Ascending aorta (tissue), 2 donors: ENCODE measurements at regions not wholly inside any gene's neighbourhood (a gene's known extent, or its start where the extent isn't known, plus 50 kb on each side); places are given as distances from the start of the nearest gene placed in this dataset.

Experiments used
- DNase-seq, 2 donors: peaks; one replicate each; pipeline ENCODE4 v3.0.0-alpha.2; 2019; ENCODE audit warnings: low spot score in 2 of 2
- H3K27ac ChIP-seq, 2 donors: fragments of 200-600 bp; sonication (generic); one replicate each; pipeline ENCODE4 v1.5.1; 2016 to 2017; ENCODE audit warnings: mild to moderate bottlenecking in 1 of 2
- H3K27me3 ChIP-seq: fragments of 200-600 bp; sonication (generic); one replicate; pipeline ENCODE4 v1.5.1; 2017
- H3K36me3 ChIP-seq, 2 donors: fragments of 200-600 bp; sonication (generic); one replicate each; pipeline ENCODE4 v1.5.1; 2016
- H3K4me1 ChIP-seq, 2 donors: fragments of 200-600 bp; sonication (generic); one replicate each; pipeline ENCODE4 v1.5.1; 2016 to 2017; ENCODE audit warnings: mild to moderate bottlenecking in 1 of 2
- H3K4me3 ChIP-seq, 2 donors: fragments of 200-600 bp; sonication (generic); one replicate each; pipeline ENCODE4 v1.5.1; 2016 to 2017; ENCODE audit warnings: mild to moderate bottlenecking in 1 of 2
- H3K9me3 ChIP-seq, 2 donors: fragments of 200-600 bp; sonication (generic); one replicate each; pipeline ENCODE4 v1.5.1; 2016
- CTCF ChIP-seq, 3 experiments: fragments of 200-600 bp in 2 of 3; fragments of 450-650 bp in 1 of 3; sonication (generic) in 2 of 3; IDR thresholded peaks; one replicate each; pipeline ENCODE4 v1.5.1; 2016 to 2019; ENCODE audit warnings: antibody characterized with exemption in 3 of 3, mild to moderate bottlenecking in 1 of 3, moderate library complexity in 1 of 3
- intact Hi-C: fragments of 100-400 bp; cut with DNase I; formaldehyde crosslinking; loops from one replicate; pipeline ENCODE4 v1.15.1; 2023

GRCh38 chr9:115385383-115386122, 267.6 kb upstream of the TNC start:
- DNase-seq = no peak

DNA sequence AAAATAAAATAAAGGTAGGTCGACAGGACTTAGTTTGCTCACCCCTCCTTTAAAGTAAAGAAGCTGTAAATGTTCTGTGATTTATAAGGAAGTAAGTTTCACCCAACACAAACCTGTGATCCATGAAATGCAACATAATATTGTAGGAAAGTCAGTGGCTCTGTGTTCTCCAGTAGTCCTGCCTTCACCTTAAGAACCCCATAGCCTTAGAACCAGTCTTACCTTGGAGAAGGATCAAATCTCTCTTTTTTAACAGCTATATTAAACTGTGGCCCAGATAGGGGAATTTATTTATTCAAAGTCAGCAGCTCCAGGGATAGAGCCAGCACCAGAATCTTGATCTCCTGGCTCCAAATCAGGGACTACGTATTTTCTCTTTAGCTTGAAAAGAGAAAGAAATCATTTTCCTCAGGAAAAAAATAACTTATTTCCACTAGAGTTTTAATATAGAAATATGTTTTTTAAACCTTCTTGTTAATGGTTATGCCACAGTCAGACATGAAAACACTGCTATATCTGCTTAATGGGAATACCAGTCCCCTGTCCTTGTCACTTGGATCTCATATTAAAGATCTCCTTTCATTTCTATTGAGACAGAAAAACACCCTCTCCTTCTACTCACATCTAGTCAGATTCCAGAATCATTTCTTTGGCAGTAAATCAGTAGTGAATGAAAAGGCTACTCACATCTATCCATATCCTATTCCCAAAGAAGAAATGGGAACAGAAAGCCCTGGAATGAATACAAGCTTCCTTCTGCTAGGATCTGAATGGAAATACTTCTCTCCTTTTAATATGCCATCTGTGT, 269.2 kb upstream of the TNC start:
- Histone ChIP-seq H3K4me1 (peaks cover 0 to 6% of the 10 kb centered on the region in 2 donors), H3K36me3 (no peaks in the 10 kb centered on the region), H3K4me3 (no peak overlapping the region), H3K9me3 (peaks cover 5 to 9% of the 10 kb centered on the region in 2 donors), H3K27me3 (no peaks in the 10 kb centered on the region), H3K27ac (peak overlapping the region; percentile 50 to 54)
- no peak for DNase-seq
- TF ChIP-seq CTCF (IDR thresholded peaks at IDR 0.05) = no peak
- intact Hi-C loops = no loop called here

More at GRCh38 chr9:115385383-115386122, 267.6 kb upstream of the TNC start:
- H3K27me3 ChIP-seq = no peaks in the 10 kb centered on the region
- H3K4me1 ChIP-seq = peaks cover 0 to 6% of the 10 kb centered on the region in 2 donors
- no peak overlapping the region for H3K4me3 ChIP-seq
- H3K36me3 ChIP-seq = no peaks in the 10 kb centered on the region
- no peak for TF ChIP-seq CTCF (IDR thresholded peaks at IDR 0.05)
- peaks cover 5 to 9% of the 10 kb centered on the region in 2 donors for H3K9me3 ChIP-seq
- intact Hi-C loops = no loop called here
- no peak overlapping the region for H3K27ac ChIP-seq

GRCh38 chr9:115391168-115391825, 273.3 kb upstream of the TNC start:
- TF ChIP-seq CTCF (IDR thresholded peaks at IDR 0.05) = no peak
- Histone ChIP-seq H3K4me1 (peaks cover 0 to 6% of the 10 kb centered on the region in 2 donors), H3K27ac (no peak overlapping the region), H3K27me3 (no peaks in the 10 kb centered on the region), H3K4me3 (no peak overlapping the region), H3K36me3 (no peaks in the 10 kb centered on the region), H3K9me3 (no peaks in the 10 kb centered on the region)
- no peak for DNase-seq
- intact Hi-C loops = no loop called here

GRCh38 chr9:115393976-115394775, 276.2 kb upstream of the TNC start:
- intact Hi-C loops = no loop called here
- no peaks in the 10 kb centered on the region for H3K36me3 ChIP-seq
- no peak overlapping the region for H3K27ac ChIP-seq
- no peak for TF ChIP-seq CTCF (IDR thresholded peaks at IDR 0.05)
- no peaks in the 10 kb centered on the region for H3K4me1 ChIP-seq
- H3K27me3 ChIP-seq = no peaks in the 10 kb centered on the region
- no peak for DNase-seq
- H3K4me3 ChIP-seq = no peak overlapping the region
- no peaks in the 10 kb centered on the region for H3K9me3 ChIP-seq

GRCh38 chr9:115395511-115396021, 277.6 kb upstream of the TNC start:
- Histone ChIP-seq H3K27ac (no peak overlapping the region), H3K27me3 (no peaks in the 10 kb centered on the region), H3K4me1 (no peaks in the 10 kb centered on the region), H3K4me3 (no peak overlapping the region), H3K9me3 (no peaks in the 10 kb centered on the region), H3K36me3 (no peaks in the 10 kb centered on the region)
- DNase-seq = no peak
- intact Hi-C loops = no loop called here
- TF ChIP-seq CTCF (IDR thresholded peaks at IDR 0.05) = no peak
